ENCODE measurements at regions not wholly inside any gene's neighbourhood (a gene's known extent, or its start where the extent isn't known, plus 50 kb on each side); places are given as distances from the start of the nearest gene placed in this dataset.

DNA sequence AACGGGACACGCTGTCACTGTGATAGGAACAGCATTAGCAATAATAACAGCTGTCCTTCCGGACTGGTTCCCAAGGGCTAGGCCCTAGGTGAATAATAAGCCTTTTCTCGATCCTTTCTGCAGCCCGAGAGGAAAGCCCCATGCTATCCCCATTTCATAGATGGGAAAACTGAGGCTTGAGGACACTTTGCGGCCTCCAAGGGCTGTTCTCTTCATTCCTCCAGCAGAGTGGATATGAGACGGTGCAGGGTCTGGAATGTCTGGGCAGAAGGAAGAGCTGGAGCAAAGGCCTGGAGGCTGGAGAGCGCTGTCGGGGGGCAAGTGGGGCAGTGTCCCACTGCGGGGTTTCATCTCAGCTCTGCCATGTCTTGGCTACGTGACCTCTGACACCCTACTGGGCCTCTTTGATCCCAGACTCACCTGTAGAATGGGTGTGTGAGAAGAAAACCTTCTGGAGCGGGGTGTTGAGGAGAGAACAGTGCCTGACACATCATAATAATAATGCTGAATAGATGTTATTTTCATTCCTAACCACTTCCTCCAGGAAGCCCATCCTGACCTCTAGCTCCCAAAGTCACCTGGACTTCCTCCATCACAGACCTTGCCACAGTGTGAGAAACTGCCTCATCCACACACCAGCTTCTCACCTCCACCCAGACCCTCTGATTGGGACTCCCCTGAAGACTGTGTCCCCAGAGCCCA, 74.8 kb downstream of the CEBPB start:
- no peak for TF ChIP-seq ISL1 (CRISPR knock-in tag; IDR thresholded peaks at IDR 0.05)
- TF ChIP-seq CREB5 (CRISPR knock-in tag; IDR thresholded peaks at IDR 0.05; ENCODE audit: low read depth), result no peak
- no peak for TF ChIP-seq PPARA (CRISPR knock-in tag; IDR thresholded peaks at IDR 0.05; ENCODE audit: borderline replicate concordance)
- no peak for TF ChIP-seq ZNF8 (CRISPR knock-in tag; IDR thresholded peaks at IDR 0.05)
- no peak for TF ChIP-seq RARB (CRISPR knock-in tag; IDR thresholded peaks at IDR 0.05)
- no peak for TF ChIP-seq OSR1 (CRISPR knock-in tag; IDR thresholded peaks at IDR 0.05)
- no peak for TF ChIP-seq ZC3H10 (CRISPR knock-in tag; IDR thresholded peaks at IDR 0.05)
- TF ChIP-seq, protein P1, sequence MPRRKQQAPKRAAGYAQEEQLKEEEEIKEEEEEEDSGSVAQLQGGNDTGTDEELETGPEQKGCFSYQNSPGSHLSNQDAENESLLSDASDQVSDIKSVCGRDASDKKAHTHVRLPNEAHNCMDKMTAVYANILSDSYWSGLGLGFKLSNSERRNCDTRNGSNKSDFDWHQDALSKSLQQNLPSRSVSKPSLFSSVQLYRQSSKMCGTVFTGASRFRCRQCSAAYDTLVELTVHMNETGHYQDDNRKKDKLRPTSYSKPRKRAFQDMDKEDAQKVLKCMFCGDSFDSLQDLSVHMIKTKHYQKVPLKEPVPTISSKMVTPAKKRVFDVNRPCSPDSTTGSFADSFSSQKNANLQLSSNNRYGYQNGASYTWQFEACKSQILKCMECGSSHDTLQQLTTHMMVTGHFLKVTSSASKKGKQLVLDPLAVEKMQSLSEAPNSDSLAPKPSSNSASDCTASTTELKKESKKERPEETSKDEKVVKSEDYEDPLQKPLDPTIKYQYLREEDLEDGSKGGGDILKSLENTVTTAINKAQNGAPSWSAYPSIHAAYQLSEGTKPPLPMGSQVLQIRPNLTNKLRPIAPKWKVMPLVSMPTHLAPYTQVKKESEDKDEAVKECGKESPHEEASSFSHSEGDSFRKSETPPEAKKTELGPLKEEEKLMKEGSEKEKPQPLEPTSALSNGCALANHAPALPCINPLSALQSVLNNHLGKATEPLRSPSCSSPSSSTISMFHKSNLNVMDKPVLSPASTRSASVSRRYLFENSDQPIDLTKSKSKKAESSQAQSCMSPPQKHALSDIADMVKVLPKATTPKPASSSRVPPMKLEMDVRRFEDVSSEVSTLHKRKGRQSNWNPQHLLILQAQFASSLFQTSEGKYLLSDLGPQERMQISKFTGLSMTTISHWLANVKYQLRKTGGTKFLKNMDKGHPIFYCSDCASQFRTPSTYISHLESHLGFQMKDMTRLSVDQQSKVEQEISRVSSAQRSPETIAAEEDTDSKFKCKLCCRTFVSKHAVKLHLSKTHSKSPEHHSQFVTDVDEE (CRISPR knock-in tag; IDR thresholded peaks at IDR 0.05), result no peak
- TF ChIP-seq ZFP3 (CRISPR knock-in tag; IDR thresholded peaks at IDR 0.05), result no peak
- TF ChIP-seq BACH2 (CRISPR knock-in tag; IDR thresholded peaks at IDR 0.05; ENCODE audit: borderline replicate concordance), result no peak
- TF ChIP-seq CSDC2 (CRISPR knock-in tag; IDR thresholded peaks at IDR 0.05), result no peak
- no peak for TF ChIP-seq ARNTL (CRISPR knock-in tag; IDR thresholded peaks at IDR 0.05; ENCODE audit: borderline replicate concordance, low read depth)
- no peak for TF ChIP-seq POU6F1 (CRISPR knock-in tag; IDR thresholded peaks at IDR 0.05; ENCODE audit: borderline replicate concordance, low read depth)
- no peak for TF ChIP-seq ZFP30 (CRISPR knock-in tag; IDR thresholded peaks at IDR 0.05)

GRCh38 chr20:50266293-50267040, 75.8 kb downstream of the CEBPB start:
- TF ChIP-seq ZNF565 (CRISPR knock-in tag; conservative IDR thresholded peaks at IDR 0.05; ENCODE audit: low read depth) (no peak), ARNTL (CRISPR knock-in tag; IDR thresholded peaks at IDR 0.05; ENCODE audit: borderline replicate concordance, low read depth) (no peak), ISL1 (CRISPR knock-in tag; IDR thresholded peaks at IDR 0.05) (no peak), ZFP3 (CRISPR knock-in tag; IDR thresholded peaks at IDR 0.05) (no peak), BACH2 (CRISPR knock-in tag; IDR thresholded peaks at IDR 0.05; ENCODE audit: borderline replicate concordance) (no peak), ZNF8 (CRISPR knock-in tag; IDR thresholded peaks at IDR 0.05) (no peak), ESRRG (CRISPR knock-in tag; IDR thresholded peaks at IDR 0.05) (no peak), PATZ1 (CRISPR knock-in tag; IDR thresholded peaks at IDR 0.05; ENCODE audit: borderline replicate concordance) (no peak), GLIS3 (CRISPR knock-in tag; IDR thresholded peaks at IDR 0.05) (no peak), CSDC2 (CRISPR knock-in tag; IDR thresholded peaks at IDR 0.05) (no peak), POU6F1 (CRISPR knock-in tag; IDR thresholded peaks at IDR 0.05; ENCODE audit: borderline replicate concordance, low read depth) (no peak), ZC3H10 (CRISPR knock-in tag; IDR thresholded peaks at IDR 0.05) (no peak), SNAI2 (CRISPR knock-in tag; IDR thresholded peaks at IDR 0.05) (no peak), ZNF70 (CRISPR knock-in tag; IDR thresholded peaks at IDR 0.05) (no peak), PPARA (CRISPR knock-in tag; IDR thresholded peaks at IDR 0.05; ENCODE audit: borderline replicate concordance) (no peak), OSR1 (CRISPR knock-in tag; IDR thresholded peaks at IDR 0.05) (no peak), ZFP30 (CRISPR knock-in tag; IDR thresholded peaks at IDR 0.05) (no peak)
- TF ChIP-seq, protein P1 (CRISPR knock-in tag; IDR thresholded peaks at IDR 0.05), result no peak
- TF ChIP-seq, protein P2, sequence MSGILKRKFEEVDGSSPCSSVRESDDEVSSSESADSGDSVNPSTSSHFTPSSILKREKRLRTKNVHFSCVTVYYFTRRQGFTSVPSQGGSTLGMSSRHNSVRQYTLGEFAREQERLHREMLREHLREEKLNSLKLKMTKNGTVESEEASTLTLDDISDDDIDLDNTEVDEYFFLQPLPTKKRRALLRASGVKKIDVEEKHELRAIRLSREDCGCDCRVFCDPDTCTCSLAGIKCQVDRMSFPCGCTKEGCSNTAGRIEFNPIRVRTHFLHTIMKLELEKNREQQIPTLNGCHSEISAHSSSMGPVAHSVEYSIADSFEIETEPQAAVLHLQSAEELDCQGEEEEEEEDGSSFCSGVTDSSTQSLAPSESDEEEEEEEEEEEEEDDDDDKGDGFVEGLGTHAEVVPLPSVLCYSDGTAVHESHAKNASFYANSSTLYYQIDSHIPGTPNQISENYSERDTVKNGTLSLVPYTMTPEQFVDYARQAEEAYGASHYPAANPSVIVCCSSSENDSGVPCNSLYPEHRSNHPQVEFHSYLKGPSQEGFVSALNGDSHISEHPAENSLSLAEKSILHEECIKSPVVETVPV (CRISPR knock-in tag; IDR thresholded peaks at IDR 0.05), result no peak
- ATAC-seq, result no peak

More for the DNA sequence above, 74.8 kb downstream of the CEBPB start:
- ATAC-seq, result no peak

All from SK-N-SH treated with all-trans-retinoic acid at 6 μM for 48 hours (cell line).